HTR-8/SVneo (cell line): ENCODE measurements at regions not wholly inside any gene's neighbourhood (a gene's known extent, or its start where the extent isn't known, plus 50 kb on each side); places are given as distances from the start of the nearest gene placed in this dataset.

ENCODE experiments used
- DNase-seq: peaks from one replicate; pipeline ENCODE4 v3.0.0; 2011; ENCODE audit warnings: low spot score, mixed read lengths; ENCODE audit not compliant: insufficient read length
- FAIRE-seq: peaks from 2 replicates; lab custom pipeline; 2011; peaks lifted over from hg19 to GRCh38; lab: Jason Lieb, UNC

DNA sequence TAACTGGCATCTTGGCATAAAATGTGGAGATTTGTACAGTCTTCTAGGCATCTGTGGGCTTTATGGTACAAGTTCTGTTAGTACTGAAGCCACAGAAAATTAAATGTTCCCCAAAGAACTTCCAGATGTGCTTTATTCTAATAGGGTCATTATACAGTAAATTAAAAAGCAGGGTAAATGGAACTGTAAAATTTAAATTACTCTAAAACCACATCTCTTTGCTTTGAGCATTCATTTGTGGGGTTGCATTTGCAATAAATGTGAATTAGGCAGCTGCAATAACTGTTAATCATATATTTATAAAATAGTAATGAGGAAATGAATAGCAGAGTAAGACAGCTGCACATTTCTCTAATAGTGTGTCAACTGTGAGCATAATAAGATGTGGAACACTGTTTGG, 151.5 kb downstream of the BUB3 start:
- FAIRE-seq: no peak
- no peak for DNase-seq

DNA sequence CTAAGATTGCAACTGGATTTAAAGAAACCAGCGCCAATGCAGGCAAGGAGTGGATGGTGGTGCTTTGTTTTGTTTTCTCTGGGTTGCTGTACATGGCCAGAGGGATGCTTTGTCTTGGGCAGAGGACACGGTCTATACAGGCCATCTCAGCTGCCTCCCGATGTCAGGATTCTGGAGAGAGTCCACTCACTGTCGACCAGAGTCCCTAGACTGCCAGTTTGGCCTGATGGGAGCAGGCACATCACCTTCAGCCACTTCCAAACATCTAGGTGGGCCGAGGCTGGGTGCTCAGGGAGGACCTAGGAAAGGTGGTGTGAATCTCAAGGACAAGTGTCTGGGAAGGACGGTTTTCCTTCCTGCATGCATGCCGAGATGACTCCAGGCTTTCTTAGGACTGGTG, 152.1 kb downstream of the BUB3 start:
- FAIRE-seq: no peak
- no peak for DNase-seq

DNA sequence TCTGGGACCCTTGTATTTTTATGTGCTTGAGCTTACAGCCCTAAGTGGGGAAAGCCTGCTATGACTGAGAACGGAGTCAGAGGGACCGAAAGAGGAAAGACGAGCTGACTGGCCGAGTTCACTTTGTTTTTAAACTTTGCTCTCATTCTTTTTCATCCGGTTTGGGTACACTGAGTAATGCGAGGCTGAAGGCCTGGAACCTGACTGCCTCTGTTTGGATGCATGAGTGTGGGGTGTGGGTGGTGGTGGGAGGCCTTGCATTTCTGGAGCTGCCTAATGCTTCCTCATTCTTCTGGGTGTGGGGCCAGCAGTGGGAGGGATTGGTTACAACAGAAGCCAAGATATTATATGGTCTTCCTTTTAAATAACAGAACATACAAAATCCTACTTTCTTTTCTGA, 155.5 kb downstream of the BUB3 start:
- no peak for DNase-seq
- no peak for FAIRE-seq

DNA sequence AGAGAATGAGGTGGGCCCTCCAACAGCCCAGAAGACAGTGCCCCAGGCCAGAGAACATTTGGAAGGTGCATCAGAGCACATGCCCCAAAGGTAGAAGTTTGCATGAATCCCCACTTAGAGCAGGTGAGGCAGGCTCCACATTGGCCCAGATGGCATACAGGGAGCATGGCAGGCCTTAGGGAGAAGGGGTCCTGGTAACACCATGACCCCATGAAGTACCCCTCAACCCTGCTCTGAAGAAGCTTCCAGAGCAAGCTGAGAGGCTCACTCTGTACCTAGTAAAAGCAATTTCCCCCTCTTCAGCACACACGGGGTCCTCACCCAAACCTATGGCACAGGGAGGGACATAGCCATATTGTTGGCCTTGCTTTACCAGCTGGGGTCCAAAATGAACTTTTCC, 162.6 kb downstream of the BUB3 start:
- no peak for DNase-seq
- no peak for FAIRE-seq

DNA sequence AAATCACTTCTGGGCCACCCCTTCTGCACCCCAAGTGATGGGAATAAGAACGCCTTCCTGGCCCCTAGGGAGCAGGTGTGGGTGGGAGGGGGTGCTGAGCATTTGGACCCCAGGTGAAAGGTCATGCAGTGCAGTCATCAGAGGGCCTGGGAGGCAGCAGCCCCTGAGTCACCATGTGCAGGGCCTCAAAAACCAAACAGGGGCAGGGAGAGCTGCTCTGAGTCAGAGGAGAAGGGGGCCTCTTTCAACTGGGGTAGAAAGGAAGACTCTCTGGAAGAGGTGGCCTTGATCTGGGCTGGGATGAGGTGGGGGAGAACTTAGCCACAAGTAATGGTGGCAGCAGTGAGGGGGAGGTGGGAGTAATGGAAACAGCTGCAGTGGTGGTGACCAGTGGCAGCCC, 164.3 kb downstream of the BUB3 start:
- FAIRE-seq (no peak), DNase-seq (no peak)

DNA sequence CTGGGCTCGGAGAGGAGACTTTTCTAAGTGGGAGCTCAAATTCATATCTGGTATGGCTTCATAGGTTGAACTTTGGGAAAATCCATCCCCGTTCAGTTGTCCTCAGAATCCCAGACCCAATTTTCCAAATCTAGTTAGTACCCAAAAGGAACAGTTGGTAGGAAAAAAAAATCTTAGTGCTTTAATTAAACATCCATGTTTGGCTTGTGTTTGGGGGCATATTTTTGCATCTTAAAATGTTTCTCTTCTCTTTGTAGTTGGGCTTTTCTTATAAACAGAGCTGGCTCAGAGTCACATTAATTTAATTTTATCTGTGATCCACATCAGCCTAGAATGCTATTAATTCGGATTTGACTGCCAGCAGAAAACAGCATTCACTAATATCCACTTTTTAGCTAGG, 165.9 kb downstream of the BUB3 start:
- FAIRE-seq (no peak), DNase-seq (no peak)

DNA sequence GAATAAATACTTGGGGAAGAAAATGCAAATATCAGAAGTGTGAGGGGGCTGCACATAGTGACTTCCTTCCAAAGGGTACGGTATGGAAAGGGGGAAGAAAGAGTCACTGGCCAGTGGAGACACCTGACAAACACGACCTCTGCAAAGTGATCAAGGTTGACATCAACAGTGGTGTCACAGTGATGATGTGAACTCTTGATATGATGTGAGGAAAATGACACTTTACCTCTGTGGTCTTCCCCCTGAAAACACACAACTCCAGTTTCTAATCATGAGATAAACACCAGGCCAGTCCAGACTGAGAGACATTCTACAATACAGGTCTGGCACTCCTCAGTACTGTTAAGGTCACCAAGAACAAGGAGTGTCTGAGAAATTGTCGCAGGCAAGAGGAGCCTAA, 169.7 kb downstream of the BUB3 start:
- FAIRE-seq (no peak), DNase-seq (no peak)

DNA sequence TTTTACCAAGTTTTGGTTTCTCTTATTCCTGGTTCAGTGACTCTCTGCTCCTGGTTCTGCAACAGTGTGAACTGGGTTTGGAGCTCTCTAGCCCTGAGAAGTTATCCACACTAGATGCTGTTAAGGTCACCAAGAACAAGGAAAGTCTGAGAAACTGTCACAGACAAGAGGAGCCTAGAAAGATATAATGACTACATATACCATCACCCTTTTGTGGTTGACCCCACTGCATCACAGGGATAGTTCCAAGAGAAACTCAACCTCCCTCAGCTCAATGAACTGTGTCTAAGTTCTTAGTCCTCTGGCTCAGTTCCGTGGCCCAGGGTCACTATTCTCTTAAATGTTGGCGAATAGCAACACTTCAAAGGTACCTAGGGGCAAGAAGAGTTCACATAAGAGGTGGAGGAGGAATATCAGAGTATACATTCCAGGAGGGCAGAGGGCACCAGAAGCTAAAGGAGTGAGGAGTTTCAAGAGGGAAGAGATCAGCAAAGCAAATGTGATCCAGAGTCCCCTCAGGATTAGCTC, 171.5 kb downstream of the BUB3 start:
- DNase-seq (no peak), FAIRE-seq (no peak)

DNA sequence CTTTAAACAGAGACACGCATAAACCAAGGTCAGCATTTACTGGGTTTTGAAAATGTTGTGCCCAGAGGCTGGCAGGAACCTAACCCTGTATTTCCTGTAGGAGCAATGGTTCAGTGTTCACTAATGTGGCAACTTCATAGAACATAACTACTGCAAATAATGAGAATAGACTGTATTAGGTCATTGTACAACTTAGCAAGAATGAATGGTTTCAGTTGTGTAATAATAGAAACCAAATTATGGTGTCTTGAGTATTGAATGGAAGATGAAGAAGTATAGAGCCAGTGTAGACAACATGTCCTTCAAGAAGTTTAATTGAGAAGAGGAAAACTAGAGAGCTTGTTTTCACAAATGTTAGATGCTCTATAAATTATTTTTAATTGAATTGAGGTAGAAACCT, 172.5 kb downstream of the BUB3 start:
- FAIRE-seq (no peak), DNase-seq (no peak)

DNA sequence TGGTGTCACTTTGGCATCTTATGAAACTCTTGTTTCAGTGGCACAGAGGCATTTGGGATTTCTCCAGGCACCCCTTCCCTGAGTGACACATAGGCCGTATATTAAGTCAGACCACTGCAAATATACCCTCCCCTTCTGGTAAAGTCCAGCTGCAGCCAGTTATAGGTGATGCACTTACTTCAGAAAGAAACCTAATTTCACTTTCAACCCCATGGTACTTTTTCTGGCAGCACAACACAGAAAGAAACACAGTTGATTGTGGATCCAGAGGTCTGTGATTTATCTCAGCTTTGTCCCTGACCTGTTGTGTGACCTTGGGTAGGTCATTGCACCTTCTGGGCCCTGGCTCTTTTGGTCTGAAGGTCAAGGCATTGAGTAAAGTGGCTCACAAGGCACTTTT, 173.2 kb downstream of the BUB3 start:
- no peak for DNase-seq
- no peak for FAIRE-seq

DNA sequence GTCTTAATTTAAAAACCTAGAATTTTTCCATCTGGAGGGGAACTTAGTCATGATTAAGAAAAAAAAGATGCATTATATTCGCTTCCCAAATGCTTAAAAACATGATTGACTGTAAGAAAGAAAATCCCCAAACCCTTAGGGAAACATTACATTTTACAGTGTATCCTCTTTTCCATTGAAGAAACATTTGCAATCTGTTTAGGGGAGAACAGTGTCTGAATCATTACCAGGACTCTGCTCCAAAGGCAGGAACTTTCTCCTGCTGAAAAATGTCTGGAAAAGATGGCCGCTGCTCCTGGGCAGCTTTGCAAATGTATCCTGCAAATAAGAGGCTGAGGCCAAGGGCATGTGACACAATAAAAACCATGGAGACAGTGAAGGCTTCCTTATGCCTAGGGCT, 173.7 kb downstream of the BUB3 start:
- no peak for FAIRE-seq

DNA sequence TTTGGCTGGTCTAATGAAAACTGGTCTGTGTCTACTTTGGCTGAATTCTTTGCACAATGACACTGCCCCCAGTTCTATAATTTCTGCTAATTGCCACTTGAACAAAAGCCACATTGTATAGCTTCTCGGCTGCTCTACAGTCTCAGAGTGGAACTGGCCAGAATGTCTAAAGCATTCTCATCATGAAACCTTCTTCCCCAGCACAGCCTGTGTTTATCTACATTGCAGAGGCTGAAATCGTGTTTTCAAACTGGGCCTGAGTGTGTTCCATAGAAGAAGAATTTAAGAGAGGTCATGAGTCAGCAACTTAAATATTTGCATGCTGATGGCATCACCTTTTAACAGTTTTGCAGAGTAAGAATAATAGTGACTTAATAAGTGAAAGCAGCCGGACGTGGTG, 177.2 kb downstream of the BUB3 start:
- no peak for FAIRE-seq

More for the DNA sequence above, 173.7 kb downstream of the BUB3 start:
- DNase-seq: no peak

DNA sequence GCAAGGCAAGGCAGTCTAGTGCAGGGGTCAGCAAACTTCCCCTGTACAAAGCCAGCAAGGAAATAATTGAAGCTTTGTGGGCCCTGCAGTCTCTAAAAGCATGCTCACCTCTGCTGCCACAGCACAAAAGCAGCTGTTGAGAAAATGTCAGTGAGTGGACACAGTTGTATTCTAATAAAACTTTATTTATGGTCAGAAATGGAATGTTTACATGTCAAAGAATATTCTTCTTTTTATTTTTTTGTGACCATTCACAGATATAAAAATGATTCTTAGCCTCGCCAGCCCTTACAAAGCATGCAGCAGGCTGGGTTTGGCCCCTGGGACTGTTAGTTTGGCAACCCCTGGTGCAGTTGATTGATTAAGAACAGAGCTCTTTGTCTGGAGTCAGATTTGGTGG, 192.4 kb downstream of the BUB3 start:
- FAIRE-seq: no peak
- DNase-seq: no peak

More for the DNA sequence above, 177.2 kb downstream of the BUB3 start:
- DNase-seq: no peak

DNA sequence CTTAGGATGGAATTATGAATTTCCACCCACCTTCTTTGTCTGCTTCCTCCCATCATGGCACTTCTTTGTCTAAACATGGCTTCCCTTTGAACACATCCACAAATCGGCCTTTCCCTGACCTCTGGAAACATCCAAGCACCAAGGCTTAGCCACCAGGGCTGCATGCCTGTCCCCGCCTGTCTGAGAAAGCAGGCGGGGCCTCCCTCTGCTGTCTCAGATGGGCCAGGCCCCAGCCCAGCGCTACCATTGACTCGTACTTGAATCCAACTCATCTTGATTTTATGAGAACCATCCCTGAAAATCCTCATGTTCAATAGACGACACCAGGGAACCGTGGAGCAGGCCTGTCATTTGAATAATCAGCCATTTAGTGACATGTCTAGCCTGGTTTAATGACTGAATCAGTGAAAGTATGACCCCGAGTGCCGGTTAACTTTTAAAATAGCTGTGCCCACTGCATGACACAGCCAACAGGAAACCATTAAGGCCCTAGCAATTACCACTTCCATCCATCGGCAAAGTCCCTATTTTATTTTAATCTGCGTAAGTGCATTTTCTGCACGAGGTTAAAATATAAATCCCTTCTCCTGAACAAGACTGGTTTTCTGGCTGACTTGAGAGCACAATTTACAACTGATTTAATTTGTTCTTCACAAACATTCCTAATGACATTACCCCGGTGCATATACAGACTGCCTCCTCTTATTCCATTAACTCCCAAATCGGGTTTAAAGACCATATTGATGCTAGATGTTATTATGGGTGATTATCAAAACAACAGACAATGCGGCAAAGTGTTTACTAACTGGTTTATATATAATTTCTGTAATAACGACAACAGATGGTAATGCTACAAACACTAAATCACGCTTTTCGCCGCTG, 194.7 kb downstream of the BUB3 start:
- FAIRE-seq: no peak
- DNase-seq: no peak

DNA sequence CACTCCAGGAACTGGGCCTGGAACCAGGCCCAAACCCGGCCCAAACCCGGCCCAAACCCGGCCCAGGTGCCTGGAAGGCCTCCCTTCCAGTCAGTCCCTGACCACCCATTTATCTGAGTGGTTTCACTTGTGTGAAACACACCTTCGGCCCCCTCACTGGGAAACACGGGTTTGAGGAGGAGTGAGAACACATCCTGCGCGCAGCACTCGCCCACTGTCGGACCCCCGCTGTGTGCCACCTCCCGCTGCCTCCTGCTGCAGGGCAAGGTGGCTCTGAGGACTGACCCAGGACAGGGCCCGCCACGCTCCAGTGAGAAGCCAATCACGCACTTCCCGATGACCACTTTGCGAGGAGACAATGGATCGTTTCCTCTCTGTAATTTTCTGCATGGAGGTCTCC, 197.5 kb downstream of the BUB3 start:
- no peak for DNase-seq
- no peak for FAIRE-seq

DNA sequence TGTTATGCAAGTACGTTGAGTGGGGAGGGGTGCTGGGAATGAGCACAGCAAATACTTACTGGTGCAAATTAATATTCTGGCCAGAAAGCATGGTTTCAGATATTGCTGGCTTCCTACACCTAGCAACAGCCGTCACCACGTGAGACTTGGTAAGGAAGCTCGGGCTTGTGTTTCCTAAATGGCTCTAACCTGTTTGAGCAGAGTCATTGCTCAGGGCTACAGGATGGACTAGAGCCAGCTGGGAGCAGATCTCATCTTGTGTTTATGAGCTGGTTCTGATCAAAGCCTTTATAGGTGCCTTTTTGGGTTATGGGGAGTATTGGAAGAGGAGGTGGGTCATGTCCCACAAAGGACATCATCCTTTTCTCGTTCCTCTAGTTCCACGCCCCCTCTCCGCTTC, 200.3 kb downstream of the BUB3 start:
- DNase-seq (no peak), FAIRE-seq (no peak)

DNA sequence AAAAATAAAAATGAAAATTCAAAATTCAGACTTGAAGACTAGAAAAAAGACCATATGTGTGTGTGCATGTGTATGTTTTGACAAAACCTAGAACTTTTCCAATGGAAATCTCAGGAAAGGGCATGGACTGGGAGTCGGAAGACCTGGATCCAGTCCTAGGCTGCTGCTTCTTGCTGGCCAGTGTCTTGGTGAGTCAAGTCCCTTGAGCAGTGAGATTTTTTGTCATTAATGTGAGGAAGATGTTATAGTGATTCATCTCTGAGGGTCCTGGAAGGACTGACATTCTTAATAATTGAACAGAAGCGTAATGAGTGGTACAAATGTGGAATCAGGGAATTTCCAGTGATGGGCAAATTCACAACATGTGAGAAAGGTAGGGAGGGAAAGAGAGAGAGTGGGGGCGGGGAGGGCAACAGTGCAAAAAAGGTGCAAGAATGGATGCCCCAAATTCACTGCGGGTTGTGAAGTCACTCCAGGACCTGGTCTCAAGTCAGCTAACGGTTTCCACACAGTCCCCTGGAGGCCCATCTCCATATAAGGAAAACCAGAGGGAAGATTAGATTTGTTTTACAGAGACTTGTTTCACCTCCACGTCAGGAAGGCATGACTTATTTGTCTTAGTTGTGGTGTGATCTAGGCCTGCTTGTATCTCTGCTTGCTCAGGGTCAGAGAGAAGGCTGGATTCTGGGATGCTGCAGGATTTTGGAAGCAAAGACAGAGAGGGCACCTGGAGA, 201.7 kb downstream of the BUB3 start:
- no peak for FAIRE-seq

DNA sequence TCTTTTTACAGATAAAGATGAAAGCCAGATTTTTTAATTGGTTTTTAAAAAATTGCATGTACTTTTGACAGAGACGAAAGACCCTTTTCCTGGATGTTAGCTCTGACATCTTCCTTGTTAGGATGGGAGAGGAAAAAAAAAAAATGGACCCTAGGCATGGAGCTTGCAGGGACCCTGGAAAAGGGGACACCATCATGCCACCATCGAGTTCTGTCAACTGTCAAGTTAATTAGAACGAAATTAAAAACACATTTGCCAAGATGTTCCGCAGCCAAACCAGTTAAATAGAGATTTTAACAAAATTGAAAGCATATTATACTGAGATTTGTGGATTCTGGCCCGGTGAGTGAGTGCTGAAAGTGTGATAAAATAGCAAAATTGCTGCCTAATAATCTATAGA, 202.6 kb downstream of the BUB3 start:
- FAIRE-seq (no peak), DNase-seq (no peak)

More for the DNA sequence above, 201.7 kb downstream of the BUB3 start:
- DNase-seq: no peak

DNA sequence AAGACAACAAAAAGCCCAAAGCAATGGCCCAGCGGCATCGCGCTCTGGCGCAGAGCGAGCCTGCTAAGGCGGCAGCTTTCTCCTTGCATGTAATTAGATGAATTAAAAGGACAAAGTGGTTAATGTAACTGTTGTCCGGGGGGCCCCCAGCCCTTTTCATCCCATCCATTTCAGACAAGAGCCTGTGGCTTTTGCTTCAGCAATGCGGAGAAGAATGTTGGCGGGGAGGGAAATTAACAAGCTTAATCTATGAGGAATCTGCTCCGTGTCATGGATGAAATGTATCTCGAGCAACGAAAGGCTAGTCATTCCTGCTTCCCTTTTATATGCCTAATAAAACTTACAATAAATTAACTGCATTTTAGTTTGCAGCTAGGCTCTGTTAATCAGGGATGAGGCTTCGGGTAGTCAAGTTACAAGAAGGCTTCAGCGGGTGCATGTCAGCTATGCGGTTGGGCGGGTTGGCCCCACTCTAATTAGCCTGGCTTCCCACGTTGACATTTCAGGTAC, 203.3 kb downstream of the BUB3 start:
- DNase-seq (no peak), FAIRE-seq (no peak)

DNA sequence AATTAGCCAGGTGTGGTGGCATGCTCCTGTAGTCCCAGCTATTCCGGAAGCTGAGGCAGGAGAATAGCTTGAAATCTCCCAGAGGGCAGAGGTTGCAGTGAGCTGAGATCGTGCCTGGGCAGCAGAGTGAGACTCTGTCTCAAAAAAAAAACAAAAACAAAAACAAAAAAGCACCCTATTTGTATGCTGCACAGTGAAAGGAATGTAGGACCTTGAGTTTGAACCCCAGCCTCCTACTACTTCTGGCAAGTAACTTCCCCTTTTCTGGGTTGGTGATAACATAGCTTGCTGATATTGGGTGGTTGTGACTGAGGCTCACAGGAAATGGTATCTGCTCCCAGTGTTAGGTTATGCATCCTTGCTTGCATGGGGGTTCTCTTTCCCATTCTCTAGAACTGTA, 205.3 kb downstream of the BUB3 start:
- DNase-seq: no peak
- FAIRE-seq: no peak

DNA sequence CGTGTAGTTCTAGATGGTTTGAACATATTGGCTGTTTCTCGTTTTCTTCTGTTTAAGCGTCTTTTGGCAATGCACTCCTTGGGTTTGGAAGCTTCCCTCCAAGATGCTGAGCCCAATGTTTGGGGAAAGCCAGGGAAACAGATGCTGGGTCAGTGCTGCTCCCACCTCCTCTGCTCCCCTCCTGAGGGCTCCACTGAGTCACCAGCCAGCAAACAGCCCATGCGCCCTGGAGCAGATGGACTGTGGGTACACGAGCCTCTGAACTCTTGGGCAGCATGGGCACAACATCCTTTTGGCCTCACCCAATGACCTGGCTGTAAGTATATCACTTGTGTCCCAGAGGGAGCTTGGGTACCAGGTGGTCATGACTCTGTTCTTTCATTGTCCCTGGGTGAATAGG, 207.6 kb downstream of the BUB3 start:
- FAIRE-seq: no peak

More for the DNA sequence above, 207.6 kb downstream of the BUB3 start:
- no peak for DNase-seq
